CD4-positive, alpha-beta memory T cell (primary cell): ENCODE measurements at regions not wholly inside any gene's neighbourhood (a gene's known extent, or its start where the extent isn't known, plus 50 kb on each side); places are given as distances from the start of the nearest gene placed in this dataset.

Experiments used
- CTCF ChIA-PET: fragments of 350-600 bp; sonication (Branson Sonifier 250); formaldehyde crosslinking; loops from one replicate; lab custom pipeline; 2021; ENCODE audit warnings: inconsistent platforms; ENCODE audit not compliant: partially characterized antibody; lab: Charles Lee
- POLR2A ChIA-PET: fragments of 350-600 bp; sonication (Branson Sonifier 250); formaldehyde crosslinking; loops from one replicate; lab custom pipeline; 2021; ENCODE audit not compliant: partially characterized antibody; lab: Charles Lee
- DNase-seq, 5 donors: peaks; one replicate each; pipeline versions ENCODE4 v3.0.0 to v3.0.0-alpha.2; 2020 to 2022; ENCODE audit warnings: mixed read lengths in 1 of 5
- H3K27ac ChIP-seq: one replicate; pipeline ENCODE4 v1.7.0; 2013; ENCODE audit warnings: low read depth, low read length
- H3K27me3 ChIP-seq: 2 replicates; pipeline ENCODE4 v1.7.0; 2013; ENCODE audit warnings: mild to moderate bottlenecking, low read length, moderate library complexity; ENCODE audit not compliant: insufficient read depth
- H3K36me3 ChIP-seq: 2 replicates; pipeline ENCODE4 v1.7.0; 2013; ENCODE audit warnings: mild to moderate bottlenecking, low read length, moderate library complexity; ENCODE audit not compliant: insufficient read depth
- H3K4me1 ChIP-seq: 2 replicates; pipeline ENCODE4 v1.7.0; 2013; ENCODE audit warnings: mild to moderate bottlenecking, low read length, moderate library complexity; ENCODE audit not compliant: insufficient read depth
- H3K4me3 ChIP-seq, 2 donors: one replicate each; pipeline ENCODE4 v1.7.0; 2013; ENCODE audit warnings: low read length in 2 of 2, mild to moderate bottlenecking in 1 of 2
- H3K9me3 ChIP-seq, 2 donors: one replicate each; pipeline ENCODE4 v1.7.0; 2013; ENCODE audit warnings: low read length in 2 of 2, control low read depth in 1 of 2; ENCODE audit not compliant: control insufficient read depth in 1 of 2
- H3K27ac Mint-ChIP-seq, 7 donors: one replicate each; pipeline ENCODE4 v1.8.0; 2020 to 2021; ENCODE audit warnings: mixed read lengths in 7 of 7, mild to moderate bottlenecking in 6 of 7, inconsistent platforms in 3 of 7, moderate library complexity in 3 of 7
- H3K27me3 Mint-ChIP-seq, 2 donors: one replicate each; pipeline ENCODE4 v1.8.0; 2020 to 2021; ENCODE audit warnings: mixed read lengths in 2 of 2
- H3K36me3 Mint-ChIP-seq, 2 donors: one replicate each; pipeline ENCODE4 v1.8.0; 2020 to 2021; ENCODE audit warnings: mixed read lengths in 2 of 2, inconsistent platforms in 1 of 2, mild to moderate bottlenecking in 1 of 2
- H3K4me1 Mint-ChIP-seq, 4 donors: one replicate each; pipeline ENCODE4 v1.8.0; 2020 to 2021; ENCODE audit warnings: mixed read lengths in 4 of 4, mild to moderate bottlenecking in 1 of 4
- H3K4me3 Mint-ChIP-seq, 8 donors: one replicate each; pipeline ENCODE4 v1.8.0; 2020 to 2021; ENCODE audit warnings: mixed read lengths in 8 of 8, mild to moderate bottlenecking in 7 of 8, moderate library complexity in 6 of 8, inconsistent platforms in 3 of 8
- H3K9me3 Mint-ChIP-seq, 8 donors: one replicate each; pipeline ENCODE4 v1.8.0; 2020 to 2021; ENCODE audit warnings: mixed read lengths in 8 of 8, mild to moderate bottlenecking in 5 of 8, inconsistent platforms in 3 of 8, moderate library complexity in 1 of 8
- intact Hi-C: fragments of 100-400 bp; cut with micrococcal nuclease; formaldehyde crosslinking; loops from one replicate; pipeline ENCODE4 v1.15.1; 2023

GRCh38 chr9:85401998-85402397 lies 339.8 kb downstream of the AGTPBP1 start:
- Mint-ChIP-seq H3K36me3 (no peaks in the 10 kb centered on the region), H3K27me3 (peaks cover 1 to 2% of the 10 kb centered on the region in 2 donors), H3K27ac (no peak overlapping the region), H3K9me3 (peaks cover 0 to 2% (median 0%) of the 10 kb centered on the region in 8 donors), H3K4me1 (no peaks in the 10 kb centered on the region), H3K4me3 (no peak overlapping the region)
- Histone ChIP-seq H3K27me3 (no peaks in the 10 kb centered on the region), H3K27ac (no peak overlapping the region), H3K4me3 (no peak overlapping the region), H3K36me3 (no peaks in the 10 kb centered on the region), H3K4me1 (no peaks in the 10 kb centered on the region), H3K9me3 (no peaks in the 10 kb centered on the region)
- ChIA-PET CTCF (no interaction called here), POLR2A (no interaction called here)
- DNase-seq: no peak
- intact Hi-C loops: no loop called here

GRCh38 chr9:85397005-85397404 lies 344.7 kb downstream of the AGTPBP1 start:
- intact Hi-C loops: no loop called here
- Mint-ChIP-seq H3K4me3 (no peak overlapping the region), H3K9me3 (peaks cover 0 to 2% (median 0%) of the 10 kb centered on the region in 8 donors), H3K4me1 (no peaks in the 10 kb centered on the region), H3K27me3 (peaks cover 4 to 12% of the 10 kb centered on the region in 2 donors), H3K27ac (no peak overlapping the region), H3K36me3 (no peaks in the 10 kb centered on the region)
- Histone ChIP-seq H3K4me3 (no peak overlapping the region), H3K27ac (no peak overlapping the region), H3K36me3 (no peaks in the 10 kb centered on the region), H3K9me3 (no peaks in the 10 kb centered on the region), H3K27me3 (no peaks in the 10 kb centered on the region), H3K4me1 (no peaks in the 10 kb centered on the region)
- ChIA-PET CTCF (no interaction called here), POLR2A (no interaction called here)
- no peak for DNase-seq

GRCh38 chr9:85392260-85392659 lies 349.5 kb downstream of the AGTPBP1 start:
- DNase-seq: no peak
- no peak overlapping the region for H3K27ac Mint-ChIP-seq
- peaks cover 0 to 2% (median 0%) of the 10 kb centered on the region in 8 donors for H3K9me3 Mint-ChIP-seq
- no peaks in the 10 kb centered on the region for H3K36me3 ChIP-seq
- ChIA-PET CTCF (no interaction called here), POLR2A (no interaction called here)
- no peaks in the 10 kb centered on the region for H3K27me3 ChIP-seq
- no peaks in the 10 kb centered on the region for H3K4me1 Mint-ChIP-seq
- H3K4me1 ChIP-seq: no peaks in the 10 kb centered on the region
- intact Hi-C loops: no loop called here
- no peaks in the 10 kb centered on the region for H3K36me3 Mint-ChIP-seq
- no peak overlapping the region for H3K4me3 ChIP-seq
- no peak overlapping the region for H3K27ac ChIP-seq
- no peaks in the 10 kb centered on the region for H3K9me3 ChIP-seq
- peaks cover 4 to 10% of the 10 kb centered on the region in 2 donors for H3K27me3 Mint-ChIP-seq
- no peak overlapping the region for H3K4me3 Mint-ChIP-seq

GRCh38 chr9:85377731-85378289 lies 363.9 kb downstream of the AGTPBP1 start:
- ChIA-PET CTCF (no interaction called here), POLR2A (no interaction called here)
- Histone ChIP-seq H3K9me3 (no peaks in the 10 kb centered on the region), H3K36me3 (no peaks in the 10 kb centered on the region), H3K4me3 (no peak overlapping the region), H3K27ac (no peak overlapping the region), H3K27me3 (no peaks in the 10 kb centered on the region), H3K4me1 (no peaks in the 10 kb centered on the region)
- Mint-ChIP-seq H3K36me3 (no peaks in the 10 kb centered on the region), H3K27ac (no peak overlapping the region), H3K9me3 (peaks cover 0 to 4% (median 0%) of the 10 kb centered on the region in 8 donors), H3K4me1 (no peaks in the 10 kb centered on the region), H3K27me3 (peaks cover 2 to 5% of the 10 kb centered on the region in 2 donors), H3K4me3 (no peak overlapping the region)
- intact Hi-C loops: no loop called here
- no peak for DNase-seq

- Histone ChIP-seq H3K27me3 (no peaks in the 10 kb centered on the region), H3K4me3 (no peak overlapping the region), H3K4me1 (no peaks in the 10 kb centered on the region), H3K27ac (no peak overlapping the region), H3K36me3 (no peaks in the 10 kb centered on the region), H3K9me3 (no peaks in the 10 kb centered on the region)
- intact Hi-C loops: no loop called here
- Mint-ChIP-seq H3K27me3 (peaks cover 0 to 2% of the 10 kb centered on the region in 2 donors), H3K27ac (no peak overlapping the region), H3K9me3 (no peaks in the 10 kb centered on the region), H3K4me1 (no peaks in the 10 kb centered on the region), H3K4me3 (no peak overlapping the region), H3K36me3 (no peaks in the 10 kb centered on the region)
- ChIA-PET CTCF (no interaction called here), POLR2A (no interaction called here)
- DNase-seq: no peak
These were observed 373.0 kb downstream of the AGTPBP1 start for GRCh38 chr9:85368781-85369180.

- no peaks in the 10 kb centered on the region for H3K4me1 ChIP-seq
- no peaks in the 10 kb centered on the region for H3K27me3 ChIP-seq
- no peak overlapping the region for H3K4me3 ChIP-seq
- H3K36me3 ChIP-seq: no peaks in the 10 kb centered on the region
- no peak for DNase-seq
- Mint-ChIP-seq H3K9me3 (peaks cover 0 to 9% (median 2%) of the 10 kb centered on the region in 8 donors), H3K4me1 (no peaks in the 10 kb centered on the region), H3K27ac (no peak overlapping the region), H3K27me3 (peaks cover 0 to 7% of the 10 kb centered on the region in 2 donors), H3K4me3 (no peak overlapping the region), H3K36me3 (no peaks in the 10 kb centered on the region)
- no peak overlapping the region for H3K27ac ChIP-seq
- no peaks in the 10 kb centered on the region for H3K9me3 ChIP-seq
- ChIA-PET POLR2A (no interaction called here), CTCF (no interaction called here)
- intact Hi-C loops: no loop called here
These were observed 382.6 kb downstream of the AGTPBP1 start for GRCh38 chr9:85359161-85359560.

GRCh38 chr9:85349046-85349445 lies 392.7 kb downstream of the AGTPBP1 start:
- no peak overlapping the region for H3K4me3 Mint-ChIP-seq
- H3K36me3 ChIP-seq: no peaks in the 10 kb centered on the region
- no peaks in the 10 kb centered on the region for H3K36me3 Mint-ChIP-seq
- no peaks in the 10 kb centered on the region for H3K9me3 ChIP-seq
- ChIA-PET CTCF (interaction anchor here (0.6 kb wide), 1 partner anchor 618 kb away, joined by 3 read pairs; no protein-coding TSS in a partner anchor), POLR2A (no interaction called here)
- no peak for DNase-seq
- no peak overlapping the region for H3K27ac ChIP-seq
- no peak overlapping the region for H3K27ac Mint-ChIP-seq
- H3K27me3 Mint-ChIP-seq: no peaks in the 10 kb centered on the region
- H3K4me3 ChIP-seq: no peak overlapping the region
- no peaks in the 10 kb centered on the region for H3K9me3 Mint-ChIP-seq
- no peaks in the 10 kb centered on the region for H3K4me1 ChIP-seq
- no peaks in the 10 kb centered on the region for H3K4me1 Mint-ChIP-seq
- H3K27me3 ChIP-seq: no peaks in the 10 kb centered on the region
- intact Hi-C loops: no loop called here

GRCh38 chr9:85347541-85347940 lies 394.2 kb downstream of the AGTPBP1 start:
- Mint-ChIP-seq H3K4me3 (no peak overlapping the region), H3K36me3 (no peaks in the 10 kb centered on the region), H3K27ac (no peak overlapping the region), H3K27me3 (peaks cover 0 to 1% of the 10 kb centered on the region in 2 donors), H3K9me3 (no peaks in the 10 kb centered on the region), H3K4me1 (no peaks in the 10 kb centered on the region)
- H3K27me3 ChIP-seq: no peaks in the 10 kb centered on the region
- DNase-seq: no peak
- no peaks in the 10 kb centered on the region for H3K4me1 ChIP-seq
- intact Hi-C loops: no loop called here
- no peak overlapping the region for H3K27ac ChIP-seq
- ChIA-PET POLR2A (no interaction called here), CTCF (no interaction called here)
- no peaks in the 10 kb centered on the region for H3K36me3 ChIP-seq
- no peak overlapping the region for H3K4me3 ChIP-seq
- no peaks in the 10 kb centered on the region for H3K9me3 ChIP-seq
